Lung (tissue), 11 donors: ENCODE measurements at regions not wholly inside any gene's neighbourhood (a gene's known extent, or its start where the extent isn't known, plus 50 kb on each side); places are given as distances from the start of the nearest gene placed in this dataset.

ENCODE experiments used
- ATAC-seq: fragments of 200-7000 bp; cut with Tn5 transposase; one replicate; pipeline ENCODE4 v1.9.1; 2020; ENCODE audit warnings: moderate number of reproducible peaks; ENCODE audit not compliant: insufficient read depth, low FRiP score
- DNase-seq, 3 donors: peaks; one replicate each; pipeline ENCODE4 v3.0.0-alpha.2; 2013 to 2017
- H3K27ac ChIP-seq, 2 donors: one replicate each; pipeline ENCODE4 v1.5.1; 2013; ENCODE audit warnings: mild to moderate bottlenecking in 2 of 2, moderate library complexity in 2 of 2, control low read depth in 1 of 2, inconsistent platforms in 1 of 2, low read depth in 1 of 2, low read length in 1 of 2
- H3K27me3 ChIP-seq, 3 donors: one replicate each; pipeline ENCODE4 v1.5.1; 2013; ENCODE audit warnings: low read length in 2 of 3; ENCODE audit not compliant: control insufficient read depth in 3 of 3, insufficient read depth in 3 of 3
- H3K36me3 ChIP-seq, 4 donors: one replicate each; pipeline ENCODE4 v1.5.1; 2013; ENCODE audit warnings: low read length in 4 of 4, mild to moderate bottlenecking in 1 of 4, moderate library complexity in 1 of 4; ENCODE audit not compliant: control insufficient read depth in 4 of 4, insufficient read depth in 4 of 4
- H3K4me1 ChIP-seq, 5 donors: one replicate each; pipeline ENCODE4 v1.5.1; 2013; ENCODE audit warnings: low read length in 5 of 5, mild to moderate bottlenecking in 2 of 5, moderate library complexity in 1 of 5; ENCODE audit not compliant: control insufficient read depth in 5 of 5, insufficient read depth in 5 of 5
- H3K4me3 ChIP-seq: one replicate; pipeline ENCODE4 v1.5.1; 2013; ENCODE audit warnings: mild to moderate bottlenecking, control low read depth, moderate library complexity
- H3K9ac ChIP-seq, 2 donors: one replicate each; pipeline ENCODE4 v1.5.1; 2013; ENCODE audit warnings: low read length in 2 of 2, control low read depth in 1 of 2; ENCODE audit not compliant: insufficient read depth in 1 of 2
- H3K9me3 ChIP-seq, 4 donors: one replicate each; pipeline ENCODE4 v1.5.1; 2013; ENCODE audit warnings: low read length in 3 of 4, mild to moderate bottlenecking in 1 of 4, moderate library complexity in 1 of 4; ENCODE audit not compliant: control insufficient read depth in 4 of 4, insufficient read depth in 3 of 4
- WGBS, 2 donors: extraction: QIAGEN DNeasy Blood & Tissue Kit; methylation state at CpG; one replicate each; pipeline ENCODE4 v1.1.7; 2013; 5-methylcytosine and 5-hydroxymethylcytosine counted together
- TF ChIP-seq, protein P1 (sequence below): IDR thresholded peaks from 2 replicates; pipeline ENCODE4 v1.5.1; 2012; ENCODE audit warnings: mild to moderate bottlenecking; ENCODE audit errors: control extremely low read depth, extremely low read depth
- donor health status: control.
- donor health status: control.
- donor health status: Bipolar disorder and iron deficiency.
- donor health status: healthy.
- donor health status: DM: yes; HTN: yes; CAD: no.

DNA sequence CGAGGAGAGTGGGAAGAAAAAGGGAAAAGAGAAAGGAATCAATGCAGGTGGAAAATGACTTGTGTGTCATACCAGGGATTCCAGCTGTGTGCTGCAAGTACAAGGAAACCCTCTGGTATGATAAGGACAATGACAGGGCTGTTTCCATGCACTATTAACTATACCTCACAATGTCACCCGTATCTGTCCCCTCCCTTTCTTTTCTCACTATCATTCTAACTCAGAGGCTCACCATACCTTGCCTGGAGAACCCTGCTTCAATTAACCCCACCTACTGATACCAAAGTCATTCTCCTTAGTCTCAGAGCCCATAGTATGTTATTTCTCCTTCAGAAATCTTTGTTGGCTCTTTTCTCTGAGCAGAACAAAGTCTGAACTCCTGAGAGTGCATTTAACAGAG, 236.2 kb upstream of the NREP start:
- ATAC-seq = no peak
- Histone ChIP-seq H3K27ac (no peak overlapping the region), H3K27me3 (no peaks in the 10 kb centered on the region), H3K4me1 (no peaks in the 10 kb centered on the region), H3K36me3 (no peaks in the 10 kb centered on the region), H3K4me3 (no peak overlapping the region), H3K9me3 (peaks cover 0 to 2% (median 0%) of the 10 kb centered on the region in 4 donors), H3K9ac (no peak overlapping the region)
- no peak for DNase-seq
- 83 to 92% methylated on average over 2 of the region's 2 CpGs for WGBS, 2 donors
- TF ChIP-seq, protein P1, sequence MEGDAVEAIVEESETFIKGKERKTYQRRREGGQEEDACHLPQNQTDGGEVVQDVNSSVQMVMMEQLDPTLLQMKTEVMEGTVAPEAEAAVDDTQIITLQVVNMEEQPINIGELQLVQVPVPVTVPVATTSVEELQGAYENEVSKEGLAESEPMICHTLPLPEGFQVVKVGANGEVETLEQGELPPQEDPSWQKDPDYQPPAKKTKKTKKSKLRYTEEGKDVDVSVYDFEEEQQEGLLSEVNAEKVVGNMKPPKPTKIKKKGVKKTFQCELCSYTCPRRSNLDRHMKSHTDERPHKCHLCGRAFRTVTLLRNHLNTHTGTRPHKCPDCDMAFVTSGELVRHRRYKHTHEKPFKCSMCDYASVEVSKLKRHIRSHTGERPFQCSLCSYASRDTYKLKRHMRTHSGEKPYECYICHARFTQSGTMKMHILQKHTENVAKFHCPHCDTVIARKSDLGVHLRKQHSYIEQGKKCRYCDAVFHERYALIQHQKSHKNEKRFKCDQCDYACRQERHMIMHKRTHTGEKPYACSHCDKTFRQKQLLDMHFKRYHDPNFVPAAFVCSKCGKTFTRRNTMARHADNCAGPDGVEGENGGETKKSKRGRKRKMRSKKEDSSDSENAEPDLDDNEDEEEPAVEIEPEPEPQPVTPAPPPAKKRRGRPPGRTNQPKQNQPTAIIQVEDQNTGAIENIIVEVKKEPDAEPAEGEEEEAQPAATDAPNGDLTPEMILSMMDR = no peak

DNA sequence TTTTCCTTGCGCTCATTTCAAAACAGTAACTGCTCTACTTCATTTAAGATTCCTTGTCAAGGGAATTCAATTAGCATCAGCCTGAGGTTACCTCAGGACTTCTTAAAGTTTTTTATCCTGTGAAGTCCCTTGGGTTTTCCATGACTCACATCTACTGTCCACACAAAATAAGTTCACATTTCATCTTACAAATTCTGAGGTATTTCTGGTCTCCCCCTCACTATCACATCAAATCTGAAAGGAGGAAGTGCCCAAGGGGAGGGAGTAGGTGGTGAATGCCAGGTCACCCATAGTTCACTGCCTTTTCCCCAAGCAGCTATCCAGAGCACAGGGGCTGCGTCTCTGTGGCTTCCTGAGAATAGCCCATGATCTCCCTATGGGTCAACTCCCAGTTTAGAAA, 227.1 kb upstream of the NREP start:
- Histone ChIP-seq H3K36me3 (no peaks in the 10 kb centered on the region), H3K9me3 (no peaks in the 10 kb centered on the region), H3K9ac (no peak overlapping the region), H3K4me1 (peaks cover 0 to 3% (median 0%) of the 10 kb centered on the region in 5 donors), H3K27ac (no peak overlapping the region), H3K27me3 (no peaks in the 10 kb centered on the region), H3K4me3 (no peak overlapping the region)
- ATAC-seq (no peak), DNase-seq (no peak)
- TF ChIP-seq, protein P1 = no peak
- whole genome bisulfite sequencing, 2 donors = 65 to 73% methylated on average over 2 of the region's 2 CpGs

DNA sequence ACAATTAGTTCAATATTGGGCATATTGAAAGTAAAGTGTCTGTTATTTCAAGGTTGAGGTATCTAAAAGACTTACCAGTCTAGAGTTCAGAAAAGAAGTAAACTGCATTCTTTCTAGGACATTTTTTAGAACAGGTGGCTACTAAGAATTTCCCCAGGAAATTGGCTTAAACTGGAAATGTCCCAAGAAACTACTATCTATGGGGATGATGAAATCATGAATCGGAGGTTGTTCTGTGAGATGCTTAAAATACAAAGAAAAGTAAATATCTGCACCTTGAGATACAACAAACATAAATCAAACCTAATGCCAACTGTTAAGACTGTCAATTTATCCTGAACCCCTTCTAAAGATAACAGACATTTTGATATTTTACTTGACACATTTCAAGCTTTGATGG, 226.5 kb upstream of the NREP start:
- TF ChIP-seq, protein P1 = no peak
- 41 to 58% methylated on average over 1 of the region's 1 CpG for WGBS, 2 donors
- Histone ChIP-seq H3K9me3 (no peaks in the 10 kb centered on the region), H3K4me1 (peaks cover 0 to 3% (median 0%) of the 10 kb centered on the region in 5 donors), H3K9ac (no peak overlapping the region), H3K27me3 (no peaks in the 10 kb centered on the region), H3K36me3 (no peaks in the 10 kb centered on the region), H3K4me3 (no peak overlapping the region), H3K27ac (no peak overlapping the region)
- ATAC-seq = no peak
- DNase-seq = no peak

DNA sequence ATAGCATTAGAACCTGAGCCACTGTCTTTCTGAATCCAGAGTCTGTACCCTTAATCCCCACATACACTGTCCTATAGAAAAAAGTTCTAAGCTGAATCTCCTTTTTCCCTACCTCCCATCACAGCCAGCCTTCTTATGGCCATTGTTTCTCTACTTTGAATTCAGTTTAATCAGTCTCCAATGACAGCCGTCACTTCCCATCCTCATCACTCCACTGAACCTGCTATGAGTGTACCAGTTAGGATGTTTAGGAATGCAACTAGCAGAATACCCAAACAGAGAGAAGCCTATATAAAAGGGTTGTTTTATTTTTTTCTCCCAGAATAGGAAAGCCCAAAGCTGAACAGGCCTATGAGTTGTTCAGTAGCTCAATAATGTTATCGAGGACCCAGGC, 220.4 kb upstream of the NREP start:
- no peaks in the 10 kb centered on the region for H3K9me3 ChIP-seq
- no peak overlapping the region for H3K9ac ChIP-seq
- no peaks in the 10 kb centered on the region for H3K27me3 ChIP-seq
- H3K36me3 ChIP-seq = no peaks in the 10 kb centered on the region
- no peak for DNase-seq
- no peak for ATAC-seq
- H3K4me3 ChIP-seq = no peak overlapping the region
- 86 to 89% methylated on average over 2 of the region's 2 CpGs for WGBS, 2 donors
- TF ChIP-seq, protein P1 = no peak
- peaks cover 0 to 26% (median 4%) of the 10 kb centered on the region in 5 donors for H3K4me1 ChIP-seq
- H3K27ac ChIP-seq = no peak overlapping the region
